K562 (cell line): ENCODE measurements at regions not wholly inside any gene's neighbourhood (a gene's known extent, or its start where the extent isn't known, plus 50 kb on each side); places are given as distances from the start of the nearest gene placed in this dataset.

Source experiments
- ATAC-seq: fragments of 200-7000 bp; cut with Tn5 transposase; 3 replicates; pipeline ENCODE4 v1.9.1; 2020; ENCODE audit warnings: moderate library complexity
- BruUV-seq: library from RNA; stranded (reverse); fragments of 400-500 nt; replicated peaks from 2 replicates; lab custom pipeline; 2021; lab: Mats Ljungman, UMichigan
- CTCF ChIA-PET: fragments of 300-600 bp; formaldehyde crosslinking; extraction: SDS; loops from one replicate; lab custom pipeline; 2021; ENCODE audit warnings: low intra/inter-chr PET ratio; lab: Yijun Ruan, JAX
- POLR2A ChIA-PET: fragments of 300-600, 350-650 bp; sonication (Branson Sonifier 250); formaldehyde crosslinking; extraction: SDS; loops from one replicate; lab custom pipeline; 2021; ENCODE audit warnings: antibody characterized with exemption, inconsistent platforms; lab: Yijun Ruan, JAX
- DNase-seq, 4 experiments: peaks; one replicate each; pipeline versions ENCODE4 v3.0.0 to v3.0.0-alpha.2; 2011 to 2018; ENCODE audit warnings: low spot score in 3 of 4, mixed read lengths in 3 of 4; ENCODE audit errors: extremely low read depth in 1 of 4
- FAIRE-seq: peaks from 2 replicates; lab custom pipeline; 2011; peaks lifted over from hg19 to GRCh38; lab: Jason Lieb, UNC
- H2AFZ ChIP-seq: 2 replicates; pipeline ENCODE4 v1.6.0; 2011; ENCODE audit warnings: low read depth, low read length, control low read depth, inconsistent platforms
- H3K27ac ChIP-seq: fragments of 200-600 bp; 3 replicates; pipeline ENCODE4 v1.8.0; 2011; ENCODE audit warnings: low read depth, mild to moderate bottlenecking, control low read depth, inconsistent platforms, low read length, moderate library complexity, mixed read lengths; ENCODE audit errors: extremely low read depth
- H3K27me3 ChIP-seq, 2 experiments: fragments of 300-600 bp in 1 of 2; 2 replicates in 1 of 2; 3 replicates in 1 of 2; pipeline versions ENCODE4 v1.6.0 to v1.8.0; 2011; ENCODE audit warnings: inconsistent platforms in 2 of 2, low read length in 2 of 2, mild to moderate bottlenecking in 1 of 2, mixed read lengths in 1 of 2, moderate library complexity in 1 of 2; ENCODE audit not compliant: control insufficient read depth in 2 of 2, insufficient read depth in 2 of 2
- H3K36me3 ChIP-seq: fragments of 300-600 bp; 3 replicates; pipeline ENCODE4 v1.8.0; 2011; ENCODE audit warnings: mild to moderate bottlenecking, low read length, inconsistent platforms; ENCODE audit not compliant: control insufficient read depth, insufficient read depth
- H3K4me1 ChIP-seq, 2 experiments: fragments of 200-600 bp in 1 of 2; replicated peaks in 1 of 2; 2 replicates in 1 of 2; 3 replicates in 1 of 2; pipeline versions ENCODE4 v1.5.1 to v1.8.0; 2011; ENCODE audit warnings: inconsistent platforms in 2 of 2, low read length in 2 of 2, mild to moderate bottlenecking in 1 of 2, mixed read lengths in 1 of 2, moderate library complexity in 1 of 2; ENCODE audit not compliant: control insufficient read depth in 2 of 2, insufficient read depth in 2 of 2
- H3K4me2 ChIP-seq: 2 replicates; pipeline ENCODE4 v1.6.1; 2011; ENCODE audit warnings: low read length, control low read depth, inconsistent platforms, mixed read lengths; ENCODE audit not compliant: insufficient read depth
- H3K4me3 ChIP-seq: fragments of 200-600 bp; sonication (generic), shearing (Covaris generic); 2 replicates; pipeline ENCODE4 v1.5.1; 2016; ENCODE audit warnings: control low read depth, inconsistent platforms
- H3K79me2 ChIP-seq: fragments of 200-600 bp; 3 replicates; pipeline ENCODE4 v1.8.0; 2011; ENCODE audit warnings: low read length, inconsistent platforms; ENCODE audit not compliant: control insufficient read depth, insufficient read depth
- H3K9ac ChIP-seq, 2 experiments: 2 replicates each; pipeline versions ENCODE4 v1.6.0 to v1.6.1; 2011; ENCODE audit warnings: low read depth in 2 of 2, low read length in 2 of 2, control low read depth in 1 of 2, inconsistent platforms in 1 of 2, mild to moderate bottlenecking in 1 of 2, mixed read lengths in 1 of 2; ENCODE audit not compliant: insufficient read depth in 1 of 2
- H3K9me1 ChIP-seq: one replicate; pipeline ENCODE4 v1.6.0; 2011; ENCODE audit warnings: inconsistent platforms, mild to moderate bottlenecking, low read length, moderate library complexity; ENCODE audit not compliant: control insufficient read depth, insufficient read depth
- H3K9me3 ChIP-seq: replicated peaks from 2 replicates; pipeline ENCODE4 v1.5.1; 2011; ENCODE audit warnings: low read depth, low read length, inconsistent platforms; ENCODE audit not compliant: control insufficient read depth, insufficient read depth
- H4K20me1 ChIP-seq: replicated peaks from 2 replicates; pipeline ENCODE4 v1.6.1; 2011; ENCODE audit warnings: low read length, inconsistent platforms, mixed read lengths; ENCODE audit not compliant: control insufficient read depth, insufficient read depth
- BRCA1 ChIP-seq, 2 experiments: fragments of 450-650 bp in 1 of 2; sonication (generic) in 1 of 2; formaldehyde crosslinking in 1 of 2; IDR thresholded peaks; 2 replicates each; pipeline versions ENCODE4 v1.5.0 to v1.6.1; 2017 to 2020; ENCODE audit warnings: mild to moderate bottlenecking in 1 of 2, missing genetic modification reagents in 1 of 2
- DPF2 ChIP-seq: fragments of 450-650 bp; IDR thresholded peaks from 2 replicates; pipeline ENCODE4 v1.6.1; 2016
- EGR1 ChIP-seq: fragments of 450-650 bp; conservative IDR thresholded peaks from 2 replicates; pipeline ENCODE4 v1.6.1; 2017; ENCODE audit warnings: mild to moderate bottlenecking
- GATAD2B ChIP-seq: fragments of 450-650 bp; IDR thresholded peaks from 2 replicates; pipeline ENCODE4 v1.6.1; 2017; ENCODE audit warnings: mild to moderate bottlenecking, borderline replicate concordance
- KDM1A ChIP-seq, 2 experiments: fragments of 450-650 bp; IDR thresholded peaks; 2 replicates each; pipeline ENCODE4 v1.6.1; 2016; ENCODE audit warnings: mild to moderate bottlenecking in 2 of 2
- SIN3A ChIP-seq, 2 experiments: fragments of 150-350 bp in 1 of 2; IDR thresholded peaks; 2 replicates each; pipeline ENCODE4 v1.6.1; 2011 to 2016; ENCODE audit warnings: borderline replicate concordance in 2 of 2, low read depth in 2 of 2, low read length in 2 of 2, mild to moderate bottlenecking in 2 of 2, moderate library complexity in 2 of 2; ENCODE audit not compliant: control insufficient read depth in 1 of 2
- SNRNP70 ChIP-seq: fragments of 200-400 bp; formaldehyde crosslinking; optimal IDR thresholded peaks from 2 replicates; pipeline ENCODE3; 2017; ENCODE audit warnings: low read depth, low read length
- TCFL5 ChIP-seq: fragments of 250-450 bp; sonication (Bioruptor Pico); conservative IDR thresholded peaks from 2 replicates; pipeline ENCODE4 v1.6.1; 2021; ENCODE audit warnings: mild to moderate bottlenecking, moderate library complexity, matching md5 sums
- XRCC3 ChIP-seq: fragments of 450-650 bp; IDR thresholded peaks from 2 replicates; pipeline ENCODE4 v1.6.1; 2017; ENCODE audit warnings: mild to moderate bottlenecking, moderate library complexity
- ZNF12 ChIP-seq: sonication (generic); formaldehyde crosslinking; IDR thresholded peaks from 2 replicates; pipeline ENCODE4 v1.4.0; 2020; ENCODE audit warnings: mild to moderate bottlenecking, missing genetic modification reagents
- ZNF717 ChIP-seq: fragments of 250-450 bp; sonication (Bioruptor Pico); IDR thresholded peaks from 2 replicates; pipeline ENCODE4 v1.5.0; 2021
- WGBS: fragments of 100-300 bp; shearing (Covaris generic); methylation state at CpG from one replicate; pipeline ENCODE4 v1.1.6; 2016; ENCODE audit warnings: low coverage, mixed read lengths; ENCODE audit not compliant: insufficient coverage; ENCODE audit errors: missing lambda C conversion rate; 5-methylcytosine and 5-hydroxymethylcytosine counted together
- in situ Hi-C: fragments of 300-500 bp; cut with MboI; formaldehyde crosslinking; loops from 4 replicates; pipeline ENCODE4 v1.15.0; 2018; ENCODE audit warnings: inconsistent platforms, mixed read lengths
- intact Hi-C: fragments of 100-400 bp; cut with micrococcal nuclease; formaldehyde crosslinking; loops from 2 replicates; pipeline ENCODE4 v1.14.2; 2022
- TF ChIP-seq, protein P1 (sequence below): fragments of 450-650 bp; IDR thresholded peaks from 2 replicates; pipeline ENCODE4 v1.6.1; 2016; ENCODE audit warnings: mild to moderate bottlenecking, moderate library complexity
- TF ChIP-seq, protein P2 (sequence below): sonication (generic); formaldehyde crosslinking; IDR thresholded peaks from 2 replicates; pipeline ENCODE4 v1.9.0; 2022; ENCODE audit warnings: mild to moderate bottlenecking, missing genetic modification reagents

DNA sequence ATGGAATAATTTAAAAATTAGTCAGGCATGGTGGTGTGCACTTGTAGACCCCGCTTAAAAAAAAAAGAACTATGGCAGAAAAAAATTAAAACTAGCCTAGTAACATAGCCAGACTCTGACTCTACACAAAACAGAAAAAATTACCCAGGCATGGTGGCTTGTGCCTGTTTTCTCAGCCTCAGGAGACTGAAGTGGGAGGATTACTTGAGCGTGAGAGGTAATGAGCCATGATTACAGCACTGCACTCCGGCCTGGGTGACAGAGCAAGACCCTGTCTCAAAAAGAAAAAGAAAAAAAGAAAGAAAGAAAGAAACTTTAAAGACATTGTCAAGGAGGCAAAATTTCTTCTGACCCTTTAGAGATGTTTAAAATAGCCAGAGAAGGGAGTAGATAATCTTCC lies 109.0 kb upstream of the TMEM106B start:
- no peaks in the 10 kb centered on the region for H3K27me3 ChIP-seq
- no peak overlapping the region for H2AFZ ChIP-seq
- no peak overlapping the region for H3K4me3 ChIP-seq
- no peaks in the 10 kb centered on the region for H3K79me2 ChIP-seq
- H4K20me1 ChIP-seq, result no peaks in the 10 kb centered on the region
- H3K36me3 ChIP-seq, result no peaks in the 10 kb centered on the region
- no peaks in the 10 kb centered on the region for H3K9me1 ChIP-seq
- DNase-seq, result no peak
- POLR2A ChIA-PET, result no interaction called here
- H3K9me3 ChIP-seq, result no peaks in the 10 kb centered on the region; the same call in 1 of the 2 replicates
- no peak overlapping the region for H3K9ac ChIP-seq
- intact Hi-C loops (no loop called here), in situ Hi-C loops (no loop called here)
- no TSS peak for BruUV-seq
- ATAC-seq, result no peak
- H3K27ac ChIP-seq, result no peak overlapping the region
- no peak for FAIRE-seq
- no peaks in the 10 kb centered on the region for H3K4me1 ChIP-seq
- 0% methylated on average over 3 of the region's 3 CpGs for WGBS
- no peak overlapping the region for H3K4me2 ChIP-seq
- CTCF ChIA-PET, result no interaction called here
- no peak for TF ChIP-seq GATAD2B
- TF ChIP-seq DPF2, result no peak
- TF ChIP-seq EGR1, result no peak
- TF ChIP-seq SNRNP70, result no peak
- no peak for TF ChIP-seq KDM1A (IDR thresholded peaks at IDR 0.05)
- TF ChIP-seq BRCA1 (IDR thresholded peaks at IDR 0.05), result no peak
- TF ChIP-seq BRCA1 (CRISPR knock-in tag; IDR thresholded peaks at IDR 0.05), result no peak
- TF ChIP-seq SIN3A (IDR thresholded peaks at IDR 0.05; ENCODE audit: borderline replicate concordance in 2 of 2, control insufficient read depth in 1 of 2, low read depth in 2 of 2, low read length in 2 of 2), result no peak
- TF ChIP-seq TCFL5, result no peak
- no peak for TF ChIP-seq ZNF717 (CRISPR knock-in tag)
- TF ChIP-seq, protein P1, sequence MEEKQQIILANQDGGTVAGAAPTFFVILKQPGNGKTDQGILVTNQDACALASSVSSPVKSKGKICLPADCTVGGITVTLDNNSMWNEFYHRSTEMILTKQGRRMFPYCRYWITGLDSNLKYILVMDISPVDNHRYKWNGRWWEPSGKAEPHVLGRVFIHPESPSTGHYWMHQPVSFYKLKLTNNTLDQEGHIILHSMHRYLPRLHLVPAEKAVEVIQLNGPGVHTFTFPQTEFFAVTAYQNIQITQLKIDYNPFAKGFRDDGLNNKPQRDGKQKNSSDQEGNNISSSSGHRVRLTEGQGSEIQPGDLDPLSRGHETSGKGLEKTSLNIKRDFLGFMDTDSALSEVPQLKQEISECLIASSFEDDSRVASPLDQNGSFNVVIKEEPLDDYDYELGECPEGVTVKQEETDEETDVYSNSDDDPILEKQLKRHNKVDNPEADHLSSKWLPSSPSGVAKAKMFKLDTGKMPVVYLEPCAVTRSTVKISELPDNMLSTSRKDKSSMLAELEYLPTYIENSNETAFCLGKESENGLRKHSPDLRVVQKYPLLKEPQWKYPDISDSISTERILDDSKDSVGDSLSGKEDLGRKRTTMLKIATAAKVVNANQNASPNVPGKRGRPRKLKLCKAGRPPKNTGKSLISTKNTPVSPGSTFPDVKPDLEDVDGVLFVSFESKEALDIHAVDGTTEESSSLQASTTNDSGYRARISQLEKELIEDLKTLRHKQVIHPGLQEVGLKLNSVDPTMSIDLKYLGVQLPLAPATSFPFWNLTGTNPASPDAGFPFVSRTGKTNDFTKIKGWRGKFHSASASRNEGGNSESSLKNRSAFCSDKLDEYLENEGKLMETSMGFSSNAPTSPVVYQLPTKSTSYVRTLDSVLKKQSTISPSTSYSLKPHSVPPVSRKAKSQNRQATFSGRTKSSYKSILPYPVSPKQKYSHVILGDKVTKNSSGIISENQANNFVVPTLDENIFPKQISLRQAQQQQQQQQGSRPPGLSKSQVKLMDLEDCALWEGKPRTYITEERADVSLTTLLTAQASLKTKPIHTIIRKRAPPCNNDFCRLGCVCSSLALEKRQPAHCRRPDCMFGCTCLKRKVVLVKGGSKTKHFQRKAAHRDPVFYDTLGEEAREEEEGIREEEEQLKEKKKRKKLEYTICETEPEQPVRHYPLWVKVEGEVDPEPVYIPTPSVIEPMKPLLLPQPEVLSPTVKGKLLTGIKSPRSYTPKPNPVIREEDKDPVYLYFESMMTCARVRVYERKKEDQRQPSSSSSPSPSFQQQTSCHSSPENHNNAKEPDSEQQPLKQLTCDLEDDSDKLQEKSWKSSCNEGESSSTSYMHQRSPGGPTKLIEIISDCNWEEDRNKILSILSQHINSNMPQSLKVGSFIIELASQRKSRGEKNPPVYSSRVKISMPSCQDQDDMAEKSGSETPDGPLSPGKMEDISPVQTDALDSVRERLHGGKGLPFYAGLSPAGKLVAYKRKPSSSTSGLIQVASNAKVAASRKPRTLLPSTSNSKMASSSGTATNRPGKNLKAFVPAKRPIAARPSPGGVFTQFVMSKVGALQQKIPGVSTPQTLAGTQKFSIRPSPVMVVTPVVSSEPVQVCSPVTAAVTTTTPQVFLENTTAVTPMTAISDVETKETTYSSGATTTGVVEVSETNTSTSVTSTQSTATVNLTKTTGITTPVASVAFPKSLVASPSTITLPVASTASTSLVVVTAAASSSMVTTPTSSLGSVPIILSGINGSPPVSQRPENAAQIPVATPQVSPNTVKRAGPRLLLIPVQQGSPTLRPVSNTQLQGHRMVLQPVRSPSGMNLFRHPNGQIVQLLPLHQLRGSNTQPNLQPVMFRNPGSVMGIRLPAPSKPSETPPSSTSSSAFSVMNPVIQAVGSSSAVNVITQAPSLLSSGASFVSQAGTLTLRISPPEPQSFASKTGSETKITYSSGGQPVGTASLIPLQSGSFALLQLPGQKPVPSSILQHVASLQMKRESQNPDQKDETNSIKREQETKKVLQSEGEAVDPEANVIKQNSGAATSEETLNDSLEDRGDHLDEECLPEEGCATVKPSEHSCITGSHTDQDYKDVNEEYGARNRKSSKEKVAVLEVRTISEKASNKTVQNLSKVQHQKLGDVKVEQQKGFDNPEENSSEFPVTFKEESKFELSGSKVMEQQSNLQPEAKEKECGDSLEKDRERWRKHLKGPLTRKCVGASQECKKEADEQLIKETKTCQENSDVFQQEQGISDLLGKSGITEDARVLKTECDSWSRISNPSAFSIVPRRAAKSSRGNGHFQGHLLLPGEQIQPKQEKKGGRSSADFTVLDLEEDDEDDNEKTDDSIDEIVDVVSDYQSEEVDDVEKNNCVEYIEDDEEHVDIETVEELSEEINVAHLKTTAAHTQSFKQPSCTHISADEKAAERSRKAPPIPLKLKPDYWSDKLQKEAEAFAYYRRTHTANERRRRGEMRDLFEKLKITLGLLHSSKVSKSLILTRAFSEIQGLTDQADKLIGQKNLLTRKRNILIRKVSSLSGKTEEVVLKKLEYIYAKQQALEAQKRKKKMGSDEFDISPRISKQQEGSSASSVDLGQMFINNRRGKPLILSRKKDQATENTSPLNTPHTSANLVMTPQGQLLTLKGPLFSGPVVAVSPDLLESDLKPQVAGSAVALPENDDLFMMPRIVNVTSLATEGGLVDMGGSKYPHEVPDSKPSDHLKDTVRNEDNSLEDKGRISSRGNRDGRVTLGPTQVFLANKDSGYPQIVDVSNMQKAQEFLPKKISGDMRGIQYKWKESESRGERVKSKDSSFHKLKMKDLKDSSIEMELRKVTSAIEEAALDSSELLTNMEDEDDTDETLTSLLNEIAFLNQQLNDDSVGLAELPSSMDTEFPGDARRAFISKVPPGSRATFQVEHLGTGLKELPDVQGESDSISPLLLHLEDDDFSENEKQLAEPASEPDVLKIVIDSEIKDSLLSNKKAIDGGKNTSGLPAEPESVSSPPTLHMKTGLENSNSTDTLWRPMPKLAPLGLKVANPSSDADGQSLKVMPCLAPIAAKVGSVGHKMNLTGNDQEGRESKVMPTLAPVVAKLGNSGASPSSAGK, result no peak
- no peak for TF ChIP-seq XRCC3
- TF ChIP-seq, protein P2, sequence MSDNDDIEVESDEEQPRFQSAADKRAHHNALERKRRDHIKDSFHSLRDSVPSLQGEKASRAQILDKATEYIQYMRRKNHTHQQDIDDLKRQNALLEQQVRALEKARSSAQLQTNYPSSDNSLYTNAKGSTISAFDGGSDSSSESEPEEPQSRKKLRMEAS, result no peak
- no peak for TF ChIP-seq ZNF12 (CRISPR knock-in tag)
